ENCODE measurements at regions not wholly inside any gene's neighbourhood (a gene's known extent, or its start where the extent isn't known, plus 50 kb on each side); places are given as distances from the start of the nearest gene placed in this dataset.

GRCh38 chr5:33068786-33069185 is 357.7 kb downstream of the NPR3 start:
- Histone ChIP-seq H3K4me1 (ENCODE audit: insufficient read depth, low read length) (no peaks in the 10 kb centered on the region), H3K27ac (ENCODE audit: low read depth, low read length) (no peak overlapping the region), H3K36me3 (ENCODE audit: insufficient read depth, low read length) (no peaks in the 10 kb centered on the region), H3K27me3 (ENCODE audit: insufficient read depth, low read length) (no peaks in the 10 kb centered on the region), H3K4me3 (ENCODE audit: low read length in 2 of 2) (no peak overlapping the region), H3K9me3 (ENCODE audit: control insufficient read depth in 1 of 2, low read length in 2 of 2) (no peaks in the 10 kb centered on the region)
- no peak overlapping the region for H3K27ac Mint-ChIP-seq
- ChIA-PET CTCF (ENCODE audit: partially characterized antibody) (no interaction called here), POLR2A (ENCODE audit: partially characterized antibody) (no interaction called here)
- H3K27me3 Mint-ChIP-seq = no peaks in the 10 kb centered on the region
- no peak for DNase-seq
- H3K36me3 Mint-ChIP-seq = no peaks in the 10 kb centered on the region
- no peak overlapping the region for H3K4me3 Mint-ChIP-seq
- no peaks in the 10 kb centered on the region for H3K4me1 Mint-ChIP-seq
- intact Hi-C loops (cut with micrococcal nuclease) = no loop called here
- peaks cover 0 to 4% (median 0%) of the 10 kb centered on the region in 8 donors for H3K9me3 Mint-ChIP-seq

DNA sequence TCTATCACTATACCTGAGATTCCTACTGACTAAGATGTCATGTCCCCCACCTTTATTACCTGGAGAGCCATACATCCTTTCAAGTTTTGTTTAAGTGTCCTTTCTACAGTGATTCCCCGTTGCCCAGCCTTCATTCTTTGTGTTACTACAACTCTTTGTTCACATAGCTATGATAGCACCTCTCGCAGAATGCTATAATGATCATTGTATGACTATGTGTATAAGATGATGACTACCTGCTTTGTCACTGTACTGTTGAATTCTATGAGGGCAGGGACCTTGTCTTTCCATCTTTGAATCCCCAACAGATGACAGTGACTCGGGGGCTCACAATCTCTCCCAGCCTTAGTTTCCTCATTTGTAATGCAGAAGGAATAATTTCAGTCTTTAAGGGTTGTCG is 361.2 kb downstream of the NPR3 start:
- no peaks in the 10 kb centered on the region for H3K27me3 Mint-ChIP-seq
- no peaks in the 10 kb centered on the region for H3K4me1 ChIP-seq (ENCODE audit: insufficient read depth, low read length)
- DNase-seq = no peak
- H3K4me3 ChIP-seq (ENCODE audit: low read length in 2 of 2) = no peak overlapping the region
- H3K4me3 Mint-ChIP-seq = no peak overlapping the region
- no peaks in the 10 kb centered on the region for H3K27me3 ChIP-seq (ENCODE audit: insufficient read depth, low read length)
- ChIA-PET POLR2A (ENCODE audit: partially characterized antibody) (no interaction called here), CTCF (ENCODE audit: partially characterized antibody) (no interaction called here)
- H3K27ac Mint-ChIP-seq = no peak overlapping the region
- intact Hi-C loops (cut with micrococcal nuclease) = no loop called here
- peaks cover 0 to 5% (median 0%) of the 10 kb centered on the region in 8 donors for H3K9me3 Mint-ChIP-seq
- no peaks in the 10 kb centered on the region for H3K36me3 Mint-ChIP-seq
- H3K27ac ChIP-seq (ENCODE audit: low read depth, low read length) = no peak overlapping the region
- H3K36me3 ChIP-seq (ENCODE audit: insufficient read depth, low read length) = no peaks in the 10 kb centered on the region
- no peaks in the 10 kb centered on the region for H3K9me3 ChIP-seq (ENCODE audit: control insufficient read depth in 1 of 2, low read length in 2 of 2)
- no peaks in the 10 kb centered on the region for H3K4me1 Mint-ChIP-seq

- Histone ChIP-seq H3K27ac (ENCODE audit: low read depth, low read length) (no peak overlapping the region), H3K27me3 (ENCODE audit: insufficient read depth, low read length) (no peaks in the 10 kb centered on the region), H3K4me3 (ENCODE audit: low read length in 2 of 2) (no peak overlapping the region), H3K36me3 (ENCODE audit: insufficient read depth, low read length) (no peaks in the 10 kb centered on the region), H3K4me1 (ENCODE audit: insufficient read depth, low read length) (no peaks in the 10 kb centered on the region), H3K9me3 (ENCODE audit: control insufficient read depth in 1 of 2, low read length in 2 of 2) (no peaks in the 10 kb centered on the region)
- H3K4me3 Mint-ChIP-seq = no peak overlapping the region
- no peaks in the 10 kb centered on the region for H3K36me3 Mint-ChIP-seq
- H3K27me3 Mint-ChIP-seq = no peaks in the 10 kb centered on the region
- no peak overlapping the region for H3K27ac Mint-ChIP-seq
- no peaks in the 10 kb centered on the region for H3K4me1 Mint-ChIP-seq
- ChIA-PET POLR2A (ENCODE audit: partially characterized antibody) (no interaction called here), CTCF (ENCODE audit: partially characterized antibody) (no interaction called here)
- no peak for DNase-seq
- intact Hi-C loops (cut with micrococcal nuclease) = no loop called here
- H3K9me3 Mint-ChIP-seq = peaks cover 0 to 5% (median 0%) of the 10 kb centered on the region in 8 donors
These were observed 361.6 kb downstream of the NPR3 start for GRCh38 chr5:33072726-33073125.

DNA sequence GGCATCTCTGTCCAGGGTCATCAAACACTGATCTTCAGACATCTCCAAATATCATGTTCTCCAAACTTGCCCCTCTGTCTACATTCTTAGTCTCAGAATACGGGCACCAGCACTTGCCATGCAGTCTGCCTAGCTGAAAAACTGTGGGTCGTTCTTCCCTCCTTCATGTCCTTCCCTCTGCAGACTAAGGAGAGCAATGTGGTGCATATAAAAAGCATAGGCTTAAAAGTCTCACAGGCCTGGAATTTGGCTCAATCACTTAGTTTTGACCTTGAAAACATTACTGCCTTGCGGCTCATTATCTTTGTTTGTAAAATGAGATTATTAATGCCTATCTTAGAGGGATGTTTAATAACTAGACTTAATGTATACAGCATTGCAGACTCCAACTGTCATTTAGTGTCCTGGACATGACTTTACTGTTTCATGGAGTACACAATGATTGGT is 362.8 kb downstream of the NPR3 start:
- peaks cover 0 to 5% (median under 1%) of the 10 kb centered on the region in 8 donors for H3K9me3 Mint-ChIP-seq
- H3K4me1 ChIP-seq (ENCODE audit: insufficient read depth, low read length) = no peaks in the 10 kb centered on the region
- H3K36me3 ChIP-seq (ENCODE audit: insufficient read depth, low read length) = no peaks in the 10 kb centered on the region
- ChIA-PET POLR2A (ENCODE audit: partially characterized antibody) (no interaction called here), CTCF (ENCODE audit: partially characterized antibody) (no interaction called here)
- no peak overlapping the region for H3K4me3 ChIP-seq (ENCODE audit: low read length in 2 of 2)
- no peaks in the 10 kb centered on the region for H3K36me3 Mint-ChIP-seq
- H3K27ac ChIP-seq (ENCODE audit: low read depth, low read length) = no peak overlapping the region
- no peak overlapping the region for H3K4me3 Mint-ChIP-seq
- no peak overlapping the region for H3K27ac Mint-ChIP-seq
- H3K4me1 Mint-ChIP-seq = no peaks in the 10 kb centered on the region
- intact Hi-C loops (cut with micrococcal nuclease) = no loop called here
- H3K9me3 ChIP-seq (ENCODE audit: control insufficient read depth in 1 of 2, low read length in 2 of 2) = no peaks in the 10 kb centered on the region
- no peak for DNase-seq
- H3K27me3 Mint-ChIP-seq = no peaks in the 10 kb centered on the region
- H3K27me3 ChIP-seq (ENCODE audit: insufficient read depth, low read length) = no peaks in the 10 kb centered on the region

DNA sequence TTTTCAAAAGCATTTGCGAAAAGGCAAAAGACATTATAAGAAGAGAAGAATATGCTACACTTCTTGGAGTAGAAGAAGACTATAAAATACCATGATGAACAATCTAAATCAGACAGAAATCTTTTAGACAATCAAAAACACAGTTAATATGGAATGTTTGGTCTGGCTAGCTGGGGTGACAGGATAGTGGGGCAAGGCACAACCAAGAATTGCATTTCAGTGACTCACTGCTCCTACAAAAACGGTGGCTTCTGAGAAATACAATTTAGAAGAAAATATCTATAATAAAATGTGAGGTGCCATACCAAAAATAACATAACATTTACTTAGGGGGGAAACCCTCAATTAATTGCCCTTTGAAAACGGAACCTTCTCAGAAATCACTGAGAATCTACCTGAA is 363.4 kb downstream of the NPR3 start:
- ChIA-PET CTCF (ENCODE audit: partially characterized antibody) (no interaction called here), POLR2A (ENCODE audit: partially characterized antibody) (no interaction called here)
- no peaks in the 10 kb centered on the region for H3K36me3 Mint-ChIP-seq
- DNase-seq = no peak
- no peaks in the 10 kb centered on the region for H3K27me3 Mint-ChIP-seq
- no peaks in the 10 kb centered on the region for H3K4me1 ChIP-seq (ENCODE audit: insufficient read depth, low read length)
- H3K27ac Mint-ChIP-seq = no peak overlapping the region
- H3K4me3 Mint-ChIP-seq = no peak overlapping the region
- H3K9me3 Mint-ChIP-seq = peaks cover 0 to 5% (median under 1%) of the 10 kb centered on the region in 8 donors
- intact Hi-C loops (cut with micrococcal nuclease) = no loop called here
- no peak overlapping the region for H3K27ac ChIP-seq (ENCODE audit: low read depth, low read length)
- no peaks in the 10 kb centered on the region for H3K36me3 ChIP-seq (ENCODE audit: insufficient read depth, low read length)
- no peaks in the 10 kb centered on the region for H3K27me3 ChIP-seq (ENCODE audit: insufficient read depth, low read length)
- no peaks in the 10 kb centered on the region for H3K4me1 Mint-ChIP-seq
- no peaks in the 10 kb centered on the region for H3K9me3 ChIP-seq (ENCODE audit: control insufficient read depth in 1 of 2, low read length in 2 of 2)
- H3K4me3 ChIP-seq (ENCODE audit: low read length in 2 of 2) = no peak overlapping the region

DNA sequence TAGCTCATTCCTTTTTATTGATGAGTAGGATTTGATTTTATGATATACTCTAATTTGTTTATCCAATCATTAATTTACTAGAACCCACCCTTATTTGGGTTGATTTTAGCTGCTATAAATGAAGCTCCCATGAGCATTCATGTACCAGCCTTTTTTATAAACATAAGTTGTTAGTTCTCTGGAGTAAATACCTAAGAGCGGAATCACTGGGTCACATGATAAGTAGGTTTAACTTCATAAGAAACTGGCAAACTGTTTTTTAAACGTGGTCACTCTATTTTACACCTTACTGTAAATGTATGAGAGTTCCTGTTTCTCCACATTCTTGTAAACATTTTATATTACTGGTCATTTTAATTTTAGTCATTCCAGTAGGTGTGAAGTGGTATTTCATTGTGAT is 364.6 kb downstream of the NPR3 start:
- H3K36me3 Mint-ChIP-seq = no peaks in the 10 kb centered on the region
- no peak overlapping the region for H3K4me3 Mint-ChIP-seq
- H3K36me3 ChIP-seq (ENCODE audit: insufficient read depth, low read length) = no peaks in the 10 kb centered on the region
- CTCF ChIA-PET (ENCODE audit: partially characterized antibody) = no interaction called here
- intact Hi-C loops (cut with micrococcal nuclease) = no loop called here
- H3K27me3 ChIP-seq (ENCODE audit: insufficient read depth, low read length) = no peaks in the 10 kb centered on the region
- no peaks in the 10 kb centered on the region for H3K9me3 ChIP-seq (ENCODE audit: control insufficient read depth in 1 of 2, low read length in 2 of 2)
- POLR2A ChIA-PET (ENCODE audit: partially characterized antibody) = no interaction called here
- H3K4me1 ChIP-seq (ENCODE audit: insufficient read depth, low read length) = no peaks in the 10 kb centered on the region
- no peak overlapping the region for H3K4me3 ChIP-seq (ENCODE audit: low read length in 2 of 2)
- H3K9me3 Mint-ChIP-seq = peaks cover 0 to 5% (median under 1%) of the 10 kb centered on the region in 8 donors
- no peak for DNase-seq
- H3K27ac Mint-ChIP-seq = no peak overlapping the region
- no peaks in the 10 kb centered on the region for H3K4me1 Mint-ChIP-seq
- H3K27ac ChIP-seq (ENCODE audit: low read depth, low read length) = no peak overlapping the region
- H3K27me3 Mint-ChIP-seq = no peaks in the 10 kb centered on the region

DNA sequence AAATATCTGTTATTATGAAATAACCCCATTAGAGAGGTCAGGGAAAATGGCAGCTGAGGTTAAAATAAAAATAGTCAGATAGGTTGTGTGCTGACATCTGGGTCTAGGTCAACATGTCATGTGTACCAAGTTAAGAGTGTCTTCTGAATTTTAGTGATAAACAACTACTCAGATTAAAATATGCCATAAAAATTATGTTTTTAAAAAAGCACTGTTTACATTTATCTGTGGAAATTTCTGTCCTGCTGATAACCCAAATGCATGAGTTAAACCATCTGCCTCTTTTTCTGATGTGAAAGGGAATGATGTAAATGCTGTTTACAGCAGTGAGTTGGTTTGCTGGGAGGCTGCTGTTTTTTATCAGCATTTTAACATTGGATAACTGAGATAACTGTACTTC is 361.2 kb upstream of the TARS1 start:
- POLR2A ChIA-PET (ENCODE audit: partially characterized antibody) = no interaction called here
- Mint-ChIP-seq H3K27me3 (no peaks in the 10 kb centered on the region), H3K9me3 (peaks cover 0 to 8% (median 2%) of the 10 kb centered on the region in 8 donors), H3K4me3 (no peak overlapping the region), H3K27ac (no peak overlapping the region), H3K4me1 (no peaks in the 10 kb centered on the region), H3K36me3 (no peaks in the 10 kb centered on the region)
- Histone ChIP-seq H3K27me3 (ENCODE audit: insufficient read depth, low read length) (no peaks in the 10 kb centered on the region), H3K4me3 (ENCODE audit: low read length in 2 of 2) (no peak overlapping the region), H3K9me3 (ENCODE audit: control insufficient read depth in 1 of 2, low read length in 2 of 2) (no peaks in the 10 kb centered on the region), H3K4me1 (ENCODE audit: insufficient read depth, low read length) (no peaks in the 10 kb centered on the region), H3K27ac (ENCODE audit: low read depth, low read length) (no peak overlapping the region), H3K36me3 (ENCODE audit: insufficient read depth, low read length) (no peaks in the 10 kb centered on the region)
- DNase-seq = no peak
- CTCF ChIA-PET (ENCODE audit: partially characterized antibody) = no interaction called here
- intact Hi-C loops (cut with micrococcal nuclease) = no loop called here

DNA sequence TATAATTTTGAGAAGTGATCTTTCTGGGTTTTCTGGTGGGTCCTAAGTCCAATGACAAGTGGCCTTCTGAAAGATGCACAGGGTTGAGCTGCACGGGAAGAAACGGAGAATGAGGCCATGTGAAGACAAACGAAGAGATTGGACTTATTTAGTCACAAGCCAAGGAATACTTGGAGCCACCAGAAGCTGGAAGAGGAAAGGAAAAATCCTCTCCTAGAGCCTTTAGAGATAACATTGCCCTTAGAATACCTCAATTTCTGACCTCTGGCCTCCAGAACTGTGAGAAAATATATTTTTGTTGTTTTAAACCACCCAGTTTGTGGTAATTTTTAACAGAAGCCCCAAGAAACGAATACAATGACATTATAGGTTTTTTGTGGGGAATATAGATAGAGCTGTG is 360.5 kb upstream of the TARS1 start:
- intact Hi-C loops (cut with micrococcal nuclease) = no loop called here
- H3K4me1 Mint-ChIP-seq = no peaks in the 10 kb centered on the region
- no peak overlapping the region for H3K4me3 Mint-ChIP-seq
- H3K9me3 ChIP-seq (ENCODE audit: control insufficient read depth in 1 of 2, low read length in 2 of 2) = no peaks in the 10 kb centered on the region
- no peaks in the 10 kb centered on the region for H3K36me3 Mint-ChIP-seq
- no peaks in the 10 kb centered on the region for H3K4me1 ChIP-seq (ENCODE audit: insufficient read depth, low read length)
- no peak overlapping the region for H3K4me3 ChIP-seq (ENCODE audit: low read length in 2 of 2)
- H3K27me3 Mint-ChIP-seq = no peaks in the 10 kb centered on the region
- ChIA-PET POLR2A (ENCODE audit: partially characterized antibody) (no interaction called here), CTCF (ENCODE audit: partially characterized antibody) (no interaction called here)
- H3K27ac ChIP-seq (ENCODE audit: low read depth, low read length) = no peak overlapping the region
- peaks cover 0 to 5% (median 2%) of the 10 kb centered on the region in 8 donors for H3K9me3 Mint-ChIP-seq
- H3K36me3 ChIP-seq (ENCODE audit: insufficient read depth, low read length) = no peaks in the 10 kb centered on the region
- H3K27ac Mint-ChIP-seq = no peak overlapping the region
- no peaks in the 10 kb centered on the region for H3K27me3 ChIP-seq (ENCODE audit: insufficient read depth, low read length)
- no peak for DNase-seq
